ENCODE measurements at regions not wholly inside any gene's neighbourhood (a gene's known extent, or its start where the extent isn't known, plus 50 kb on each side); places are given as distances from the start of the nearest gene placed in this dataset.

DNA sequence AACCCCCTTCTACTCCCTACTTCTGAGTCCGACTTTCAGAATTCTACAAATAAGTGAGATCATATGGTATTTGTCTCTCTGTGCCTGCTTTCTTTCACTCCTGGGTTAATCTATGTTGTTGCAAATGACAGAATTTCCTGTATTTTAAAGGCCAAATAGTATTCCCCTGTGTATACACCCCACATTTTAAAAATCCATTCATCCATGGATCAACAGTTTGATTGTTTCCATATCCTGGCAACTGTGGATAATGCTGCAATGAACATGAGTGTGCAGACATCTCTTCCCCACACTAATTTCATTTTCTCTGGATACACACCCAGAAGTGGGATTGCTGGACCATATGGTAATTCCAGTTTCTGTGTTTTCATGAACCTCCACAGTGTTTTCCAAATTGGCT, 225.8 kb upstream of the TCERG1L start:
- TF ChIP-seq EP300 (IDR thresholded peaks at IDR 0.05) (no peak), CTCF (IDR thresholded peaks at IDR 0.05) (no peak), POLR2A (IDR thresholded peaks at IDR 0.05) (no peak)

Measured in gastroesophageal sphincter (tissue), 3 donors.